SK-N-SH treated with all-trans-retinoic acid at 6 μM for 48 hours (cell line): ENCODE measurements at regions not wholly inside any gene's neighbourhood (a gene's known extent, or its start where the extent isn't known, plus 50 kb on each side); places are given as distances from the start of the nearest gene placed in this dataset.

Experiments used
- ATAC-seq: fragments of 200-7000 bp; cut with Tn5 transposase; 3 replicates; pipeline ENCODE4 v1.9.1; 2020; ENCODE audit warnings: mild to moderate bottlenecking, moderate library complexity
- BACH2 ChIP-seq: fragments of 250-450 bp; sonication (Bioruptor Pico); IDR thresholded peaks from 2 replicates; pipeline ENCODE4 v1.9.0; 2021; ENCODE audit warnings: mild to moderate bottlenecking, borderline replicate concordance
- CSDC2 ChIP-seq: fragments of 250-450 bp; sonication (Bioruptor Pico); IDR thresholded peaks from 2 replicates; pipeline ENCODE4 v1.5.0; 2020; ENCODE audit warnings: mild to moderate bottlenecking, moderate library complexity
- CSRNP3 ChIP-seq: fragments of 250-450 bp; sonication (Bioruptor Pico); IDR thresholded peaks from 2 replicates; pipeline ENCODE4 v1.5.1; 2021; ENCODE audit warnings: mild to moderate bottlenecking, moderate library complexity
- ESRRG ChIP-seq: fragments of 250-450 bp; sonication (Bioruptor Pico); IDR thresholded peaks from 2 replicates; pipeline ENCODE4 v1.6.1; 2021; ENCODE audit warnings: mild to moderate bottlenecking
- GLIS3 ChIP-seq: fragments of 250-450 bp; sonication (Bioruptor Pico); IDR thresholded peaks from 2 replicates; pipeline ENCODE4 v1.5.0; 2020; ENCODE audit warnings: mild to moderate bottlenecking, moderate library complexity
- ISL1 ChIP-seq: fragments of 250-450 bp; sonication (Bioruptor Pico); IDR thresholded peaks from 2 replicates; pipeline ENCODE4 v2.1.2; 2022; ENCODE audit warnings: mild to moderate bottlenecking, moderate library complexity
- OSR1 ChIP-seq: fragments of 250-450 bp; sonication (Bioruptor Pico); IDR thresholded peaks from 2 replicates; pipeline ENCODE4 v1.8.0; 2022; ENCODE audit warnings: moderate library complexity, mild to moderate bottlenecking, inconsistent platforms
- PATZ1 ChIP-seq: fragments of 250-450 bp; sonication (Bioruptor Pico); IDR thresholded peaks from 2 replicates; pipeline ENCODE4 v1.8.0; 2020; ENCODE audit warnings: mild to moderate bottlenecking, moderate library complexity, borderline replicate concordance
- POU6F1 ChIP-seq: fragments of 250-450 bp; sonication (Bioruptor Pico); IDR thresholded peaks from 2 replicates; pipeline ENCODE4 v1.8.0; 2021; ENCODE audit warnings: low read depth, mild to moderate bottlenecking, moderate library complexity, borderline replicate concordance
- RARB ChIP-seq: fragments of 250-450 bp; sonication (Bioruptor Pico); IDR thresholded peaks from 2 replicates; pipeline ENCODE4 v1.8.0; 2021; ENCODE audit warnings: mild to moderate bottlenecking, moderate library complexity
- SNAI2 ChIP-seq: fragments of 250-450 bp; sonication (Bioruptor Pico); IDR thresholded peaks from 2 replicates; pipeline ENCODE4 v1.5.0; 2020; ENCODE audit warnings: mild to moderate bottlenecking, moderate library complexity
- TOX ChIP-seq: fragments of 250-450 bp; sonication (Bioruptor Pico); IDR thresholded peaks from 2 replicates; pipeline ENCODE4 v1.8.0; 2021; ENCODE audit warnings: mild to moderate bottlenecking, moderate library complexity, borderline replicate concordance
- TSHZ2 ChIP-seq: fragments of 250-450 bp; sonication (Bioruptor Pico); IDR thresholded peaks from 2 replicates; pipeline ENCODE4 v1.5.0; 2020; ENCODE audit warnings: mild to moderate bottlenecking, moderate library complexity
- ZC3H10 ChIP-seq: fragments of 250-450 bp; sonication (Bioruptor Pico); IDR thresholded peaks from 2 replicates; pipeline ENCODE4 v1.5.1; 2021; ENCODE audit warnings: mild to moderate bottlenecking, moderate library complexity
- ZNF565 ChIP-seq: fragments of 450-650 bp; formaldehyde crosslinking; conservative IDR thresholded peaks from 2 replicates; pipeline ENCODE4 v1.5.0; 2020; ENCODE audit warnings: low read depth, mild to moderate bottlenecking, moderate library complexity
- ZNF70 ChIP-seq: fragments of 450-650 bp; formaldehyde crosslinking; IDR thresholded peaks from 2 replicates; pipeline ENCODE4 v1.5.0; 2020; ENCODE audit warnings: mild to moderate bottlenecking, moderate library complexity
- ZNF8 ChIP-seq: fragments of 450-650 bp; formaldehyde crosslinking; IDR thresholded peaks from 2 replicates; pipeline ENCODE4 v1.5.0; 2020; ENCODE audit warnings: mild to moderate bottlenecking, moderate library complexity

- TF ChIP-seq PATZ1 (no peak), ZNF565 (CRISPR knock-in tag) (no peak)
These were observed 127.6 kb upstream of the SYNDIG1 start (continued) for GRCh38 chr20:24341781-24342180.

GRCh38 chr20:24340933-24341332, 128.5 kb upstream of the SYNDIG1 start:
- no peak for TF ChIP-seq ZC3H10
- TF ChIP-seq ZNF70 = no peak
- TF ChIP-seq RARB (CRISPR knock-in tag) = no peak
- no peak for TF ChIP-seq GLIS3 (CRISPR knock-in tag)
- no peak for TF ChIP-seq POU6F1 (CRISPR knock-in tag)
- no peak for TF ChIP-seq CSRNP3 (CRISPR knock-in tag)
- no peak for TF ChIP-seq ISL1 (CRISPR knock-in tag)
- no peak for TF ChIP-seq ESRRG (CRISPR knock-in tag)
- TF ChIP-seq, all 23 proteins: peak for 0

GRCh38 chr20:24339210-24339641, 130.2 kb upstream of the SYNDIG1 start:
- no peak for ATAC-seq
- no peak for TF ChIP-seq SNAI2

More at GRCh38 chr20:24340933-24341332, 128.5 kb upstream of the SYNDIG1 start:
- no peak for ATAC-seq

- TF ChIP-seq RARB (CRISPR knock-in tag) (no peak), OSR1 (CRISPR knock-in tag) (no peak), CSDC2 (CRISPR knock-in tag) (no peak)
- no peak for ATAC-seq
These were observed 131.9 kb upstream of the SYNDIG1 start for GRCh38 chr20:24337551-24337950.

GRCh38 chr20:24337069-24337468, 132.4 kb upstream of the SYNDIG1 start:
- TF ChIP-seq CSRNP3 (CRISPR knock-in tag) (no peak), OSR1 (CRISPR knock-in tag) (no peak), ZNF8 (no peak), BACH2 (CRISPR knock-in tag) (no peak), ZNF565 (CRISPR knock-in tag) (no peak), PATZ1 (no peak), TSHZ2 (CRISPR knock-in tag) (no peak), TOX (CRISPR knock-in tag) (no peak)
- ATAC-seq = no peak
